ENCODE measurements at regions not wholly inside any gene's neighbourhood (a gene's known extent, or its start where the extent isn't known, plus 50 kb on each side); places are given as distances from the start of the nearest gene placed in this dataset.

DNA sequence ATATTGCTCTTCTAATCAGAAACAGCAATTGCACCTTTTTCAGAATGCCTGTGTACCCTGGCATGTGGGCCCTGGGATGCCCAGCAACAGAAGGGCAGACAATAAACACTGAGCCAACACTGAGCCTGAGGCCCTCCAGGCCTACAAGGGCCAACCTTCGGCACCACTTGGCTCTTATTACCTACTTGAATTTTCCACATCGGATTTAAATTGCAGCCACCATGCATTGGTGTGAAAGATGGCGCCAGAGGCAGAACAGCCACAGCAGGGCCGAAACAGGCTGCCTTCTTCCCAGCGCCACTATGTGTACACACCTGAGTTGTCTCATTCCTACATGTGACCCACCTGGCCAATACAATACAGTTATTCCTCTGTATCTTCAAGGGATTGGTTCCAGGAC lies 51.4 kb upstream of the EZH2 start:
- TF ChIP-seq CTCF (IDR thresholded peaks at IDR 0.05; ENCODE audit: borderline replicate concordance, extremely low read depth, low read length, poor library complexity, severe bottlenecking) (no peak), EZH2 (IDR thresholded peaks at IDR 0.05; ENCODE audit: borderline replicate concordance, low read depth, low read length, severe bottlenecking) (no peak)

All from DND-41 (cell line).